ENCODE measurements at regions not wholly inside any gene's neighbourhood (a gene's known extent, or its start where the extent isn't known, plus 50 kb on each side); places are given as distances from the start of the nearest gene placed in this dataset.

GRCh38 chr4:66123190-66123589 lies 452.9 kb upstream of the EPHA5 start:
- TF ChIP-seq CTCF (IDR thresholded peaks at IDR 0.05; ENCODE audit: low read depth, low read length, poor library complexity, severe bottlenecking) (no peak), EZH2phosphoT487 (IDR thresholded peaks at IDR 0.05; ENCODE audit: borderline replicate concordance, low read length) (no peak)
